ENCODE measurements at regions not wholly inside any gene's neighbourhood (a gene's known extent, or its start where the extent isn't known, plus 50 kb on each side); places are given as distances from the start of the nearest gene placed in this dataset.

DNA sequence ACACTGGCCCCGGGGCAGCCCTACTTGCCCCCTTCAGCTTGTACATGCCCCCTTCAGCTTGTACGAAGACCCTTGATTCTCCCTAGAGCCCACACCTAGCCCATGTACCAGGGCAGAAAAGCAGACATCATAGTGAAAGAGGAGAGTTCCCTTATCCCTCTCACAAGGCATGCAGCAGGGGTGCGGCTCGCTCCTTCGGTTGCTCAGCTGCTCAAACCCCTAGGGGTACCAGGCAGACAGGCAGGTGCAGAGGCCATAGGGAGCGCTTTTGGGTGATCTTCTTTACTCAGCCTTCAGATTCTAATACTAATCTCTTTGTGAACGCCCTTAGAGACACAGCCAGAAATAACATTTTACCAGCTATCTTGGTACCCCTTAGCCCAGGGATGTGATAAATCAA is 286.3 kb downstream of the NPIPA8 start:
- no peaks in the 10 kb centered on the region for H3K36me3 ChIP-seq (ENCODE audit: control insufficient read depth in 1 of 2, insufficient read depth in 2 of 2, low read length in 2 of 2)

DNA sequence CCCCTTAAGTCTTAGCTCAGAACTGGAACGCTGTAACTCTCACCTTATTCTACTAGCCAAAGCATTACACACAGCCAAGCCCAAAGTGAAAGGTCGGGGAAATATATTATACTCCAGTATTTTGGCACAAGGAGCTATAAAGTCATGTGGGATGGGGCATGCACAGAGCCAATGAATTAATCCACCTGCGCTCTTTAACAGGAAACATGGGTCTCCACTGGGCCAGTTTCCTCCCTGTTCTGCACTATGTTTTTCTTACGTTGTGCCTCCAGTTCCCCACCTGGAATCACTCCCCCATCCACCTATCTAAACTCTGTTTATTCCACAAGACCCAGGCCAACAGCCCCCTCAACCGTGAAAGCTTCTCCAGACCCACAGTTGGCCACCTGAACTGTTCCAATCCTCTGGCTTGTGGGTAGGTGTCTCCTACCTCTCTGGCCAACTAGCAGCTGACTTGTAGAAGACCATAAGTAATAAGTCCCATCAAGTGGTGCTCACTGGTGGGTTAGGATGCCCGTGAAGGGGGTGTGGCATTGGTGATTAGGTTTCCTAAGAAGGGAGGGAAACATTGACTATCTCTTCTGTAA is 286.9 kb downstream of the NPIPA8 start:
- H3K4me3 ChIP-seq (ENCODE audit: low read depth in 1 of 2, low read length in 2 of 2): no peak overlapping the region

More for the DNA sequence above, 286.3 kb downstream of the NPIPA8 start:
- Histone ChIP-seq H3K27me3 (ENCODE audit: low read depth, low read length) (no peaks in the 10 kb centered on the region), H3K27ac (ENCODE audit: low read length) (no peak overlapping the region), H3K4me3 (ENCODE audit: low read depth in 1 of 2, low read length in 2 of 2) (no peak overlapping the region), H3K4me1 (ENCODE audit: control insufficient read depth in 1 of 2, insufficient read depth in 2 of 2, low read length in 2 of 2) (no peaks in the 10 kb centered on the region), H3K9me3 (ENCODE audit: control insufficient read depth in 1 of 2, low read length in 2 of 2) (no peaks in the 10 kb centered on the region)

GRCh38 chr16:18048853-18049546 is 287.5 kb downstream of the NPIPA8 start:
- no peaks in the 10 kb centered on the region for H3K9me3 ChIP-seq (ENCODE audit: control insufficient read depth in 1 of 2, low read length in 2 of 2)

More for the DNA sequence above, 286.9 kb downstream of the NPIPA8 start:
- H3K27me3 ChIP-seq (ENCODE audit: low read depth, low read length): no peaks in the 10 kb centered on the region
- H3K4me1 ChIP-seq (ENCODE audit: control insufficient read depth in 1 of 2, insufficient read depth in 2 of 2, low read length in 2 of 2): no peaks in the 10 kb centered on the region
- no peak overlapping the region for H3K27ac ChIP-seq (ENCODE audit: low read length)
- H3K9me3 ChIP-seq (ENCODE audit: control insufficient read depth in 1 of 2, low read length in 2 of 2): no peaks in the 10 kb centered on the region
- no peaks in the 10 kb centered on the region for H3K36me3 ChIP-seq (ENCODE audit: control insufficient read depth in 1 of 2, insufficient read depth in 2 of 2, low read length in 2 of 2)

DNA sequence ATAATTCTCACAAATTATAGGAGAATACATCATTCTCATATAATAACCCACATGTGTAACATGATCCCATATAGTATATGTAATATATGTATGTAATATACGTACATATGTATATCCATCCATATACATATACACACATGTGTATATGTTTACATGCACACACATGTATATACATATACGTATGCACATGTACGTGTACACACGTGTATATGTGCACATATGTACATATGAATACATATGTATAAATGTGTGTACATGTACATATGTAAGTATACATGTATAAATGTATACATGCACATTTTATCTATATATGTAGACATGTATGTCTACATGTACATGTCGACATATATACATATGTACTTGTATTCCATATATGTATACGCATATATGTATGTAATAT is 288.8 kb downstream of the NPIPA8 start:
- no peaks in the 10 kb centered on the region for H3K9me3 ChIP-seq (ENCODE audit: control insufficient read depth in 1 of 2, low read length in 2 of 2)
- no peaks in the 10 kb centered on the region for H3K4me1 ChIP-seq (ENCODE audit: control insufficient read depth in 1 of 2, insufficient read depth in 2 of 2, low read length in 2 of 2)
- H3K4me3 ChIP-seq (ENCODE audit: low read depth in 1 of 2, low read length in 2 of 2): no peak overlapping the region
- no peaks in the 10 kb centered on the region for H3K36me3 ChIP-seq (ENCODE audit: control insufficient read depth in 1 of 2, insufficient read depth in 2 of 2, low read length in 2 of 2)
- no peak overlapping the region for H3K27ac ChIP-seq (ENCODE audit: low read length)
- H3K27me3 ChIP-seq (ENCODE audit: low read depth, low read length): no peaks in the 10 kb centered on the region

More at GRCh38 chr16:18048853-18049546, 287.5 kb downstream of the NPIPA8 start:
- Histone ChIP-seq H3K36me3 (ENCODE audit: control insufficient read depth in 1 of 2, insufficient read depth in 2 of 2, low read length in 2 of 2) (no peaks in the 10 kb centered on the region), H3K27me3 (ENCODE audit: low read depth, low read length) (no peaks in the 10 kb centered on the region), H3K4me1 (ENCODE audit: control insufficient read depth in 1 of 2, insufficient read depth in 2 of 2, low read length in 2 of 2) (no peaks in the 10 kb centered on the region), H3K27ac (ENCODE audit: low read length) (no peak overlapping the region), H3K4me3 (ENCODE audit: low read depth in 1 of 2, low read length in 2 of 2) (no peak overlapping the region)

DNA sequence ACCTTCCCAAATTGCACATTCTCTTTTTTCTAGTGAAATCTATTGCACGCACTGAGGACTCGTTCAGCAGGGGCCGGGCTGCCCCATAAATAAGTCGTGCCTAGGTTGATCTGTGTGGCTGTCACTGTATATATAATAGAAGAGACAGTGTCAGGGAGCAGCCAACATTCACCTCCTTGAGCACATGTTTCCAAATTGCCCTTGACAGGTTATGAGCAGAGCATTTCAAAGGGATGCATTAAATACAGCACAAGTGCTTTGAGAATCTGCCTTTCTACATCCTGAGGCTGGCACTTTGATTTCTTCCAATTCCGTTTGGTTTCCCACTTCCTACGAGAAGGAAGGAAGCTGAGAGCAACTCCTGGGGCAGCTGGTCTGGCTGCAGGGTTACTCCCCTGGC is 291.2 kb downstream of the NPIPA8 start:
- Histone ChIP-seq H3K9me3 (ENCODE audit: control insufficient read depth in 1 of 2, low read length in 2 of 2) (no peaks in the 10 kb centered on the region), H3K27me3 (ENCODE audit: low read depth, low read length) (no peaks in the 10 kb centered on the region), H3K36me3 (ENCODE audit: control insufficient read depth in 1 of 2, insufficient read depth in 2 of 2, low read length in 2 of 2) (no peaks in the 10 kb centered on the region), H3K4me1 (ENCODE audit: control insufficient read depth in 1 of 2, insufficient read depth in 2 of 2, low read length in 2 of 2) (no peaks in the 10 kb centered on the region), H3K27ac (ENCODE audit: low read length) (no peak overlapping the region), H3K4me3 (ENCODE audit: low read depth in 1 of 2, low read length in 2 of 2) (no peak overlapping the region)

DNA sequence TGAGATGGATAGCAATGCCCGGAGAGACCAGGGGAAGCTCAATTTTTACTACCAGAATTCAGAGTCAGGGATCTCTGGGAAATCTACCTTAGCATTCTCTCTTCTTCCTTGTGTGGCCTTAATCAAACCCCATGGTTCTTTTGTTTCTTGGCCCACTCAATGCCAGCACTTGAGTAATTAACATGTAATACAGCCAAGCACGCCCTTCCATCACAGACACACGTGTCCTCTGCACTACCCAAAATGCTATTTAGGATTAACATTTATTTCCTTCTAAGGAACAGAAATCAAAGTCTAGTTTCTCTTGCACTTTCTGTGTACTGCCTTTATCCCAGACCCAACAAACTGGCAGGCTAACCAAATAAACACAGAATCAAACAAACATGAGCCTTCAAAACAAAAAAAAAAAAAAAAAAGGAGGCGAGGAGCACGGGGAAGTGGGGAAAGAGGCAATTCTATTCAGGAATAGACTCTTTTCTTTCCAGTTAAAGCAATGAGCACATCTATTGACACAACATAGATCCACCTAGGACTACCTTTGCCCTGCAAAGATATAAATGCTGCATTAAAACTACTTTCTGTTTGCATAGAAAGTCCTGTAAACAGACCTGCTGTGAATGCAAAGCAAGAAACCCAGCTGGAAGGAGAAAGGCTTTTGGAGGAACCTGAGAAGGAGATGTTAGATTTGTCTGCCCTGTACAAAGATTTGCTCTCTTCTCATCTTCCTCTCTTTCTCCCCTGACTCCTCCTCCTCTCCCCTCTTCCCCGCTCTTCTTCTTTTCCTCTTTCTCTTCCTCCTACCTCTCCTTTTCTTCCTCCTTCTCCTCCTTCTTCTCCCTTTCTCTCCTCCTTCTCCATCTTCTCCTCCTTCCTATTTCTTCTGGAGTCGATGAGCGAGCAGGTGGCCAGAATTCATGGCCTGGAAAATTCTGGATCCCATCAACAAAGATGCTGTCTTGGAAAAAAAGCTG is 294.4 kb downstream of the NPIPA8 start:
- no peaks in the 10 kb centered on the region for H3K27me3 ChIP-seq (ENCODE audit: low read depth, low read length)
- H3K27ac ChIP-seq (ENCODE audit: low read length): no peak overlapping the region
- no peaks in the 10 kb centered on the region for H3K4me1 ChIP-seq (ENCODE audit: control insufficient read depth in 1 of 2, insufficient read depth in 2 of 2, low read length in 2 of 2)
- no peaks in the 10 kb centered on the region for H3K36me3 ChIP-seq (ENCODE audit: control insufficient read depth in 1 of 2, insufficient read depth in 2 of 2, low read length in 2 of 2)
- no peaks in the 10 kb centered on the region for H3K9me3 ChIP-seq (ENCODE audit: control insufficient read depth in 1 of 2, low read length in 2 of 2)
- no peak overlapping the region for H3K4me3 ChIP-seq (ENCODE audit: low read depth in 1 of 2, low read length in 2 of 2)

DNA sequence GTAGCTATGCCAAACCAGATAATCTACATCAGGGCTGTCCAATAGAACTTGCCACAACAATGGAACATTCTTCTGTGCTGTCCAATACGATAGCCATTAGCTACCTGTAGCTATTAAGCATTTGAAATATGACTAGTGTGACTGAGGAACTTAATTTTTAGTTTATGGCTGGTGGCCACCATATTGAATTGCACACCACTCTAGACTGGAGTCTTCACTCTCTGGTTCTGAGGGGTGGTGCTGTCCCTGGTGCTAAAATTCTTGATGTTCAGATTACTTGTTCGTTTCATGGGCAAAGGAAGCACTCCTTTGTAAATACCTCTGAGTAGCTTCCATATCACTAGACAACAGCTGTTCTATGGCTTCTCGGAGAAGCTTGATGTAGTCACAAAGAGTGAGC is 296.6 kb downstream of the NPIPA8 start:
- Histone ChIP-seq H3K36me3 (ENCODE audit: control insufficient read depth in 1 of 2, insufficient read depth in 2 of 2, low read length in 2 of 2) (no peaks in the 10 kb centered on the region), H3K27me3 (ENCODE audit: low read depth, low read length) (no peaks in the 10 kb centered on the region), H3K4me3 (ENCODE audit: low read depth in 1 of 2, low read length in 2 of 2) (no peak overlapping the region), H3K4me1 (ENCODE audit: control insufficient read depth in 1 of 2, insufficient read depth in 2 of 2, low read length in 2 of 2) (no peaks in the 10 kb centered on the region), H3K9me3 (ENCODE audit: control insufficient read depth in 1 of 2, low read length in 2 of 2) (no peaks in the 10 kb centered on the region), H3K27ac (ENCODE audit: low read length) (no peak overlapping the region)

DNA sequence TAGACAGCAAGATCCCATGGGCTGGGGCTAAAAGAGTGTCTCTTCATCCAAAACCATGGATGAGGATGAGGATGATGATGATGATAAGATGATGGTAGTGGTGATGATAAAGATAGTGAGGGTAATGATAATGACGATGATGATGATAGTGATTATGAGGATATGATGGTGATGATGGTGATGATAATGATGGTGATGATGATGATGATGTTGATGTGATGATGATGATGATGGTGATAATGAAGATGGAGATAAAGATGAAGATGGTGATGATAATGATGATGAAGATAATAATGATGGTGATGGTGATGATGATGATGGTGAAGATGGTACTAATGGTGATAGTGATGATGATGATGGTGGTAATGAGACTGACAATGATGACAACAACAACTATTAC is 299.5 kb downstream of the NPIPA8 start:
- Histone ChIP-seq H3K36me3 (ENCODE audit: control insufficient read depth in 1 of 2, insufficient read depth in 2 of 2, low read length in 2 of 2) (no peaks in the 10 kb centered on the region), H3K9me3 (ENCODE audit: control insufficient read depth in 1 of 2, low read length in 2 of 2) (peaks cover 0 to 4% of the 10 kb centered on the region in 2 donors), H3K27ac (ENCODE audit: low read length) (no peak overlapping the region), H3K27me3 (ENCODE audit: low read depth, low read length) (no peaks in the 10 kb centered on the region), H3K4me1 (ENCODE audit: control insufficient read depth in 1 of 2, insufficient read depth in 2 of 2, low read length in 2 of 2) (no peaks in the 10 kb centered on the region), H3K4me3 (ENCODE audit: low read depth in 1 of 2, low read length in 2 of 2) (no peak overlapping the region)

GRCh38 chr16:18024611-18025010 is 311.9 kb downstream of the NPIPA8 start:
- H3K36me3 ChIP-seq (ENCODE audit: control insufficient read depth in 1 of 2, insufficient read depth in 2 of 2, low read length in 2 of 2): no peaks in the 10 kb centered on the region
- no peaks in the 10 kb centered on the region for H3K4me1 ChIP-seq (ENCODE audit: control insufficient read depth in 1 of 2, insufficient read depth in 2 of 2, low read length in 2 of 2)
- no peak overlapping the region for H3K4me3 ChIP-seq (ENCODE audit: low read depth in 1 of 2, low read length in 2 of 2)
- no peaks in the 10 kb centered on the region for H3K9me3 ChIP-seq (ENCODE audit: control insufficient read depth in 1 of 2, low read length in 2 of 2)
- H3K27ac ChIP-seq (ENCODE audit: low read length): no peak overlapping the region
- H3K27me3 ChIP-seq (ENCODE audit: low read depth, low read length): no peaks in the 10 kb centered on the region

GRCh38 chr16:18018376-18018775 is 318.2 kb downstream of the NPIPA8 start:
- Histone ChIP-seq H3K4me1 (ENCODE audit: control insufficient read depth in 1 of 2, insufficient read depth in 2 of 2, low read length in 2 of 2) (no peaks in the 10 kb centered on the region), H3K27me3 (ENCODE audit: low read depth, low read length) (peaks cover 4% of the 10 kb centered on the region), H3K36me3 (ENCODE audit: control insufficient read depth in 1 of 2, insufficient read depth in 2 of 2, low read length in 2 of 2) (no peaks in the 10 kb centered on the region), H3K9me3 (ENCODE audit: control insufficient read depth in 1 of 2, low read length in 2 of 2) (no peaks in the 10 kb centered on the region), H3K4me3 (ENCODE audit: low read depth in 1 of 2, low read length in 2 of 2) (no peak overlapping the region), H3K27ac (ENCODE audit: low read length) (no peak overlapping the region)

- H3K36me3 ChIP-seq (ENCODE audit: control insufficient read depth in 1 of 2, insufficient read depth in 2 of 2, low read length in 2 of 2): no peaks in the 10 kb centered on the region
- no peaks in the 10 kb centered on the region for H3K4me1 ChIP-seq (ENCODE audit: control insufficient read depth in 1 of 2, insufficient read depth in 2 of 2, low read length in 2 of 2)
- no peaks in the 10 kb centered on the region for H3K9me3 ChIP-seq (ENCODE audit: control insufficient read depth in 1 of 2, low read length in 2 of 2)
- H3K4me3 ChIP-seq (ENCODE audit: low read depth in 1 of 2, low read length in 2 of 2): no peak overlapping the region
- H3K27ac ChIP-seq (ENCODE audit: low read length): no peak overlapping the region
- H3K27me3 ChIP-seq (ENCODE audit: low read depth, low read length): peaks cover 4% of the 10 kb centered on the region
These were observed 322.7 kb downstream of the NPIPA8 start for GRCh38 chr16:18013863-18014262.
